Hypothalamus (tissue), 51 donors: ENCODE measurements at regions not wholly inside any gene's neighbourhood (a gene's known extent, or its start where the extent isn't known, plus 50 kb on each side); places are given as distances from the start of the nearest gene placed in this dataset.

Source experiments
- DNase-seq, 51 donors: peaks; one replicate each; lab custom pipeline; 2025; lab: John Stamatoyannopoulos, UW

GRCh38 chr11:97356144-97356543 is 966.3 kb downstream of the JRKL start:
- DNase-seq, result no peak

GRCh38 chr11:97359016-97359415 is 969.2 kb downstream of the JRKL start:
- DNase-seq, result no peak

GRCh38 chr11:97361812-97362378 is 972.1 kb downstream of the JRKL start:
- peak in 1 of 51 donors; percentile 23 for DNase-seq

GRCh38 chr11:97363331-97363730 is 973.5 kb downstream of the JRKL start:
- DNase-seq, result no peak

- DNase-seq, result no peak
These were observed 974.2 kb downstream of the JRKL start for GRCh38 chr11:97364047-97364446.

GRCh38 chr11:97367406-97368083 is 977.7 kb downstream of the JRKL start:
- no peak for DNase-seq

- DNase-seq, result no peak
These were observed 999.5 kb downstream of the JRKL start for GRCh38 chr11:97389270-97389669.

- DNase-seq, result no peak
These were observed 1008.4 kb downstream of the JRKL start for GRCh38 chr11:97398246-97398645.

- DNase-seq, result no peak
These were observed 1019.3 kb downstream of the JRKL start for GRCh38 chr11:97409141-97409540.

GRCh38 chr11:97414801-97415200 is 1025.0 kb downstream of the JRKL start:
- DNase-seq, result no peak

- DNase-seq, result no peak
These were observed 1029.9 kb downstream of the JRKL start for GRCh38 chr11:97419729-97420128.

GRCh38 chr11:97428247-97428790 is 1038.5 kb downstream of the JRKL start:
- DNase-seq, result no peak

- DNase-seq, result no peak
These were observed 1041.1 kb downstream of the JRKL start for GRCh38 chr11:97430877-97431276.

GRCh38 chr11:97432926-97433325 is 1043.1 kb downstream of the JRKL start:
- no peak for DNase-seq

GRCh38 chr11:97445561-97445960 is 1055.7 kb downstream of the JRKL start:
- no peak for DNase-seq

- no peak for DNase-seq
These were observed 1061.6 kb downstream of the JRKL start for GRCh38 chr11:97451441-97451840.

GRCh38 chr11:97454988-97455387 is 1065.2 kb downstream of the JRKL start:
- DNase-seq, result peak in 1 of 51 donors; percentile 12

- DNase-seq, result no peak
These were observed 1070.3 kb downstream of the JRKL start for GRCh38 chr11:97460091-97460490.

GRCh38 chr11:97461044-97461880 is 1071.4 kb downstream of the JRKL start:
- DNase-seq, result no peak

GRCh38 chr11:97461934-97462333 is 1072.1 kb downstream of the JRKL start:
- no peak for DNase-seq

- no peak for DNase-seq
These were observed 1074.1 kb downstream of the JRKL start for GRCh38 chr11:97463891-97464290.
